Stimulated activated CD4-positive, alpha-beta T cell treated with anti-CD3 and anti-CD28 coated beads, TNF-alpha, amount 100 ng/mL, for 48 hours (primary cell): ENCODE measurements at regions not wholly inside any gene's neighbourhood (a gene's known extent, or its start where the extent isn't known, plus 50 kb on each side); places are given as distances from the start of the nearest gene placed in this dataset.
"Not testable (repeated sequence)": the region's sequence is repeated elsewhere in the genome, so short reads cannot be mapped to it uniquely, and the experiment has no call there.

ENCODE experiments used
- DNase-seq, 3 donors: peaks; one replicate each; pipeline ENCODE4 v3.0.0-alpha.2; 2020; ENCODE audit warnings: low read depth in 3 of 3

DNA sequence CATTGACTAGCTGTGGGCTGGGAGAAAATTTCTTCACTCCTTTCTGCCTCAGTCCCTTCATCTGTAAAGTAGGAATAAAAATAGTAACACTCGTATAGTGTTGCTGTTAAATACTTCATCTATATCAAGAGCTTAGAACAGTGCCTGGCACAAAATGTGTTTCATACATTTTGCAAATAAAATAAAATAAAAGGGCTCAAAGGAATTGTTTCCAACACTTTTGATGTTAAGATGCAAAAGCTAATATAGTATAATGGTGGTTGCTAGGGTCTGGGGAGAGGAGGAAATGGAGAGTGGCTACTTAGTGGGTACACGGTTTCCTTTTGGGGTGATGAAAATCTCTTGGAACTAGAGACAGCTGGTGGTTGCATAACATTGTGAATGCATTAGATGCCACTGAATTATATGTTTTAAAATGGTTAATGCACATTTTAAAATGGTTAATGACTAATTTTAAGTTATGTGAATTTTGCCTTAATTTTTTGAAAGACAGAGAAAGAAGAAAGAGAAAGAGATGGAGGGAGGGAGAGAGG is 542.1 kb upstream of the ID2 start:
- DNase-seq = no peak

DNA sequence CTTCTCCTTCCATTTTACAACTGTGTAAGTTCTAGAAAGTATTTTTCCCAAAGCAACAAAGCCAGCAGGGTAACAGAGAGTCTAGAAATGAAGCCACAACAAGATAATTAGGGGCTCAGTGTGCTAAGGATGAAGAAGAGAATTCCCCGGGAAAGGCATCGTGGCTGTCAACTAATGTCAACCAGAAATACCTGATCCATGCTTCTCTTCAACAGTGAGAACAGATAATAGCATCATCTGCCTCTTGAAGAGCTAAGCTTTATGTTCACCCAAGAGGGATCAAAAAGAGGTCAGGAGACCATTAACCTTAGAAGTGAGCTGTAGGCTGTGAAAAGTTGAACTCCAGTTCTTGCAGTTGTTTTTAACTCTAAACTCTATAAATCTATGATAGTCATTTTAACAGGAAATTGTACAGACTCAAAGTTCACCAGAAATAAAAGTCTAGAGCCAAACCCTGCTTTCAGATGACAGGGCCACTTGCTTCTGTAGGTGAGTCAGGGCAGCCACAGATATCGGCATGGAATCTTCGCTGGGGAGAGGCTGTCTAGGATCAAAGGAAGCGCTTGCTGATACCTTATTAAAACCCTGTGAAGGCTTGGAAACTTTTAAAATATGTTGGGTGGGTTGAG is 540.7 kb upstream of the ID2 start:
- no peak for DNase-seq

DNA sequence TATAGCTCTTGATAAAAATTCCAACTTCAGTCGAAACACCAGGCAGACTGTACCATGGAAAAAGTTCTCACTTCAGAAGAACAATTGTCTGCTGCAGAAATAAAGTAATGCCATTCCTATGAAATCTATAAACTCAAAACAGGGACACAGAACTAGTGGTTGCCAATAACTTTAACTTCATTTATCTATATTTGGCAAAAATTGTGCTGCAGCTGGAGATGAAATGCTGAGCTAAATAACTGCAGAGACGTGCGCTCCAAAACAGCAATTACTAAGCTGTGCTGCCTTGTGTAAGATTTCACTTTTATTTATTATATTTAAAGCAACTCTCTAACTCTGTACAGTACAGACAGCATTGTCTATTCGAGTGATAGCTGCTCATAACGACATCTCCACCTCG is 540.1 kb upstream of the ID2 start:
- DNase-seq = no peak

DNA sequence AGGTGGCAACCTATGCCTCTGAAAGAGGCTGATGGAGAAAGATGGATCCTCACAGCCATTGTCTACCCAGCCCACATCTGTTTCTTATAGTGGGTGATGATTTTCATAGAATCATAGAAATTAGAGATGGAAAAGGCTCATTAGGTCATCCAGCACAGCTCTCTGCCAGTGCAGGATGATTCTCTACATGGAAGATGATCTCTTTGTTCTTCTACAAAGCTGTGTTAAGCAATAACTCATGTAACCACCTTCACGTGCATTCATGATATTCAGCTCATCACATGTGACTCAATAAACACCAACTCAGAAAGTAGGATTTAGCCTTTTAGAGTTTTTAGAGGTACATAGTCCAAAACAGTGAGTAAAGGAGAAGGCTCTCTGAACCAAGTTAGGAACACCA is 539.4 kb upstream of the ID2 start:
- no peak for DNase-seq

DNA sequence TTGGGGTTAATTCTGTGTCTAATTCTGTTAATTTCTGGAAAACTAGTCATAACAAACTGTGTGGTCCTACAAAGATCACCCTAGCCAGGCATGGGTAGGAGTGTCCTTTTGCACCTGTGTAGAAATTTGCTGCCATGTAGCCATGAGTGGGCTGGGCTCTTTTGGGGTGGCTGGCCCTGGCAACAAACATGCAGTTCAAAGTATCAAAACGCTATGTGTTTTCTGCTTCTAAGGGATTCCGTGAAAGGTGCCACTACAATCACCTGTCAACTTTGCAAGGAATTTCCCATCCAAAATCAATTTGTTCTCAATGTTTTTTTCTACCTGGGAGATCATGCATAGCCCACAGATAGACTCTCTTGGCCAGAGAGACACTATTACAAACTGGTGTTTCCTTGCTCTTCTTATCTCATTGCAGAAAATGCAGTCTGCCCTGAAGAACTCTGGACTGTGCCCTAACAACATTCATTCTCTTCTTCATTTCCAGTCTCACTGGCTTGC is 537.7 kb upstream of the ID2 start:
- no peak for DNase-seq

DNA sequence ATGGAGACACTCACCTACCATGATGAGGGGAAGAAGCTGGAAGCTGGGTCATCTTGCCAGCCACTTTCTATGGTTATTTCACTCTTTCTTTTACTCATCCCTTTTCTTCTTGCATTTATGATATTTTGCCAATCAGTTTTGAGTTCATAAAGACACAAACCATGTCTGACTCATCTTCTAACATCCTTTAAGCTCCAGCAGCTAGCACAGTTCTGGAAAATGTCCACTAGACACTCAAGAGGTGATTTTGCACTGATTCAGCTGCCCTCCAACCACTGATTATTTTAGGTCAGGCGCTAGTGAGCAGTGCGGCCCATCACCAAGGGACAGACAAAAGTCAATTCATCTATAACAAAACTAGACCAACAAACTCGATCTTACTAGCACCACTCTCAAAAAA is 537.1 kb upstream of the ID2 start:
- DNase-seq = no peak

DNA sequence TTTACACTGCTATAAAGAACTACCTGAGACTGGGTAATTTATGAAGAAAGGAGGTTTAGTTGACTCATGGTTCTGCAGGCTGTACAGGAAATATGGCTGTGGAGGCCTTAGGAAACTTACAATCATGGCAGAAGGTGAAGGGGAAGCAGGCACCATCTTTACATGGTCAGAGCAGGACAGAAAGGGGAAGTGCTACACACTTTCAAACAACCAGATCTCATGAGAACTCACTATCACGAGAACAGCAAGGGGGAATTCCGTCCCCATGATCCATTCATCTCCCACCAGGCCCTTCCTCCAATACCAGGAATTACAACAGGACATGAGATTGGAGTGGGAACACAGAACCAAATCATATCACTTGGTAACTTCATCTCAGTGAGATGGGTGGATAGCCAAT is 536.5 kb upstream of the ID2 start:
- DNase-seq = not testable (repeated sequence)

DNA sequence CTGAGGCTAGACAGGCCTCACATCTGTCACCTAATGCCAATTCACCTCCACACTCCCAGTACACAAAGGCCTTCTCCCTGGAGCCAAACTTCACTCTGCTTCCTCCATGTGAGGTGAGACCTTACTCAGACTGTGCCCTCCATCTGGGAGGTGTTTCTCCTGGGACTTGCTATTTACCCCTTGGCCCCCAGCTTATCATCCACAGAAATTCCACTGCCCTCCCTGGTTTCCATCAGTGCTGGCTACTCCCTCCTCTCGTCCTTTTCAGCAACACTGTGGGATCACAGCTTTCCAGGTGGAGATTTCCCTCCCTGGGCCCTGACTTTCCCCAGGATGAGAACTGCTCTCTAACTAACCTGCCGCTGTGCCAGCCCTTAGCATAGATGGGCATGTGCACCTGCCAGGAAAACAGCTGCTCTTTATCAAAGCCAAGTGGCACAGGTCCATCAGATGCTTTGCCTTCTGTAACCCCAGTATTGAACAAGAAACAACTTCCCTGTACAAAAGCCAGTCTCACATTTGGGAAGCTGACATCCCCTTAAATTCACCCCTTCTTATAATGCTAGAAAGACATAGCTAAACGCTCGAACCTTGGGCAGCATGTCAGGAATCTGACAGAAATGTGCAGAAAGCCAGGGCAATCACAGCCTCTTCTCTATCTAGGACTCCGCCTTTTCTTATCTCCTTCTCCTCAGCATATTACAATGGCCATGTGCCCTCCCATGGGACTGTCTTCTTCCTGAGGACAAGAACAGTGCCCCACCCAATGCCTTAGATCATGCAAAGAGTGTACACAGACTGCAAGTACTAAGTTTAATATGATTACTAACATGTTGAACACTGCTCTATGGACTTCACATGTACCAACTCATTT is 535.5 kb upstream of the ID2 start:
- no peak for DNase-seq

DNA sequence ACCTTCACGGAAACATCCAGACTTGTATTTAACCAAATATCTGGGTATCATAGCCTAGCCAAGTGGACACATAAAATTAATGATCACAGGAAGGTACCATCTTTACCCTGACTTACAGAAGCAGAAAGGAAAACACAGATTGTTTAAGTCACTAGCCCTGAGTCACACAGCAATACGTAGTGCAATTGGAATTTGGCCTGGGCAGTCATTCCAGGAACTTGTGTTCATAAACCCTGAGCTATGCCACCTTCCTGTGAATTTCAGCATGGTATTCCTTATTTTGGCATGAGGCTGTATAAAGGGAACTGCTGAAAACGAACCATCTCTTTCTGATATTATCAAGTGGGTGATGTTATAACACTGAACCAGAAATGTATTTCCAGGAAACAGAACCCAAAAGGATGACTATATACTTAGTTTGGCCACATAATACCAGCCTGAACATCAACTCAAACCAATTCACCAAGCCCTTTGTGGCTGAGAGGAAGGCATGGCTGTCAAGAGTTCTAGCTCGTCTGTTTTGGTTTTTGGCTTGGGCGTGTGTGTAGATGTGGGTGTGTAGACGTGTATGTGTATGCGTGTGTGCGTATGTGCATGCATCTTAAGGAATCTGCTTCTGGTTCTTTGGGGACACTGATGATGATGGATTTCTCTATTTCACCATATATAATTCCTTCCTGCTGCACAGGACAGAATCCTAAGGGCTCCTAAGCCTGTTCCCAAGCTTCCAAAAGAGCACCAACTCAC is 533.4 kb upstream of the ID2 start:
- no peak for DNase-seq

DNA sequence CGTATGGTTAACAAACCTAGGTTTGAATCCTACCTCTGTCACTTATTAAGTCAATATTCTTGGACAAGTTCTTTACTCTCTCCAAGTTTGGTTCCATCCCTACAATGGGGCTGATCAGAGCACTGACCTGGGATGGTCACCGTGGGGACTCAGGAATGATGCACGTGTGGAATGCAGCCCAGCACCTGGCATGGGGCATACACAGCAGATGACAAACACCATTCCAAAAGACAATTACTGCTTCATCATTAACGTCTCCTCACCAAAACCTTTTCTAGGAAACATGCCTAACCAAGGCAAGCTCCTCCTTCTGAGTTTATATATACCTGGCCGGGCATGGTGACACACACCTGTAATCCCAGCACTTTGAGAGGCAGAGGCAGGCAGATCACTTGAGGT is 532.9 kb upstream of the ID2 start:
- DNase-seq = no peak

DNA sequence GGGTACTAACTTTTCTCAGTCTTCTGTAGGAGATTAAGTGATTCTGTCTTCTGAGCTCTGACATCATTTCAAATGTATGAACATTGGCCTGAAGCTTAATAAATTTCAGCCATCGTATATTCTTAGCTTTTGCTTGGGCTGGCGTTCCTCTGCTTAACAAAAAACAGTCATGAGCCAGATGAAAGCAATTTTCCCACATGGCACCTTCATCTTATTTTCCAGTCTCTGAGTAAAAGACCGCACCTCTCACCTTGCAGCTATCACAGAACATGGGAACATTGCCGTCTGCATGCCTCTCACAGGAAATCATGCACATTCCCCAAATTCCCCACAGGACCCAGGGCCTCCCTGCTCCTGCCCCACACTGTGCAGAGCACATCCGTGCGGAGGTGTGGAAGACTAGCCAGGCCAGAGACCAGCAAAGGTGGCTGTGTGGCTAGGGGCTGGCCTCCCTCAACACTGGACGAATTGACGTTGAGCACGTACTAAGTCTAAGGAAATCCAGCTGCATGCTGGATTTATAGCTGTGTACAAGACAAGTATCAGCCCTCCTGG is 531.8 kb upstream of the ID2 start:
- DNase-seq = no peak

DNA sequence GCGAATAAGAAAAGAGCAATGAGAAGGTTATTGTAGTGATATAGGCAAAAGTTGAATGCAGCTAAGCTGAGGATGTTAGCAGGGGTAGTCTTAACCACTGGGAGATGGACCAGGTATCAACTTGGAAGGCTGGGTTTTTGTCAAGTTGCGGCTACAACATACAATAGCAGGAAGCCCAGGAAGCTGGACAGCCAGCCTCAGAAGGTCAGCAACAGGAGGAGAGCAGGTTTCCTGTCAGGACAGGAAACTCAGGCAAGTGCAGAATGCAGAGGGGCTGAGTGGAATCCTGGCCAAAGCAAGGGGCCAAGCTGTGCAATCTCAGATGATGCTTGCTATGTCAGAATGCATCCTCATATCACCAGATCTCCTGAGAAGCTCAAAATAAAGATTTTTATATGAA is 530.0 kb upstream of the ID2 start:
- DNase-seq = no peak

DNA sequence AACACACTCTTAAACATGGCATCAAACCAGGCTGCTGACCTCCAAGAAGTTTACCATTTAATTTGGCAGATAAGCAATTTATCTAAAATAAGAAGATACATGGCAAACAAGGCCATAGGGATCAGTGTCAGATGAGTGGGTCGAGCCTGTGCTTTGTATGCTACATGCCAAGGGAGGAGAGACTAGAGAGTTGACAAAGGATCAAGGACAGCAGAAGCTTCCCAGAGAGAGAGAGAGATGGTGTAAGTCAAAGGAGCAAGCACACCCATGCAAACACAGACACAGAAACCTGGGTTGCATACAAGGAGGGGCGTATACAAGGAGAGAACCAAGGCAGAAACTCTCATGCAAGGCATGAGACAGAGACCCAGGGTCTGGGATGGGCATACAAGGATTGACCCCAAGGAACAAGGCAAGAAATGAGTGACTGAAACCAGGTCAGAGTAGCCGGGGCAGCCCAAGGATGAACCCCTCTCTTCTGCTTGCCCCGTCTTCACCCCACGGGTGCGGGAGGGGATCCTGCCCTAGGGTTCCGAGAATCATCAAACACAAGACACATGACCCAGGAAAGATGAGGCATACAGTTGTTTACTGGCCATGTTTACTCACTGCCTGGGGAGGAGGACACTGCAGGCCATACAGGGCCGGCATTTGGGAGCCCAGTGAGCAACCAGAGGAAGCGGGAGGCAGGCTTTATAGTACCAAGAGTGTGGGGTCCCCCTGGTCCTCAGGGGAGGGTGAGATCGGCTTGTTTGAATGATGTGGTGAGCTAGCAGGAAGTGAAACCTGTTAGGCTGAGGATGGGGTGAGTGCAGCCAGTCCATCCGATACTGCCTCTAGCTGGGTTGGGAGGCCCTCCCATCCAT is 529.2 kb upstream of the ID2 start:
- DNase-seq = no peak

DNA sequence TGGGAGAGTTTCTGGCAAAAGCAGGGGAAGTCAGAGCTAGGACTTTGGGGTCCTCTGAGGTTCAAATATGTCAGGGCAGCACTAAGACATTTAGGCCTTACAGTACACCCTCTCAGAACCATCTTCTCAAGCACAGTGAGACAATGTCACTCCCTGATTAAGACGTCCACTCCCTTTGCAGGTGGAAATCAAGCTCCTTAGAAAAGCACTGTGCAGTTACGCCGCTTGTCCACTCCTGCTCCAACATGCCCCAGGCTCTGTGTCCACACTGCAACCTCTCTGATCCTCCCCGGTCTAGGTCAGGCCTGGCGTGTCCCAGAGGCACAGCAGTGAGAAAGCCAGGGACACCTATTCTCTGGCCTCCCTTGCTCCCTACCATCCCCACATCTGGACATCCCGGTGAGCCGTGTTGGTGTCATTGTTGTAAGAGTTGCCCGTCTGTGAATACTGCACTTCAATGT is 528.6 kb upstream of the ID2 start:
- DNase-seq = no peak

DNA sequence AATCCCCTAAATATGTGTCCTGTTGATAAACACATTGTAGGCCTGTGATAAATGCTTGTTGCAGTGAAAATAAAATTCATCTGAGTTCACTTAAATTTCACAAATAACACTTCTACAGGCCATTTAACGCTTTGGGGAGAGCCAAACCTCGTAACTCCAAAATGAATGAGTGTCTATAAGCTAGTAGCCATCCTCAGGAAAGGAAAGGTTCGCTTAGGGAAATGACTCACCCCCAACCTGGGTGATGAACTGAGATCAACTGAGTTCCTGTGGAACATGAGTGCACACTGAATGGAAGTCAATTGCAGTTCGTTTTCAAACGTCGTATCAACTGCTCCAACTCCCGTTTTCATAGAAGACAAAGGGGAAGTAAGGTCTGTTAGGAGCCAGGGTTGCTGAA is 527.6 kb upstream of the ID2 start:
- DNase-seq = no peak

DNA sequence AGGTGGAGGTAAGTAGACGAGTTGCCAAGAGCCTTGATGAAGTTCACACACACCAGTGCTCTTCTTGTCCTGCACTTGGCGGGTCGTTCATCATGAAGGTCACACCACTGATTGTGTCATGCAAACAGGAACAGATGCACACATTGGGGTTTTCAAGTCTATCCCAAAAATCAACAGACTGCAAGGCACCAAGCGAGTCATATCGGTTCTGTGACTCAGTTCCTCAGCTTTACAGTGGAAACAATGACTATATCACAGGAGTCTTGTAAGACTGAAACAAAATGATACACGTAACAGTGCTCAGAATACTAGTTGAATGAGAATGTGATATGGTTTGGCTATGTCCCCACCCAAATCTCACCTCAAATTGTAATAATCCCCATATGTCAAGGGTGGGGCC is 526.9 kb upstream of the ID2 start:
- peak; percentile 11 to 31 (median 21) for DNase-seq

DNA sequence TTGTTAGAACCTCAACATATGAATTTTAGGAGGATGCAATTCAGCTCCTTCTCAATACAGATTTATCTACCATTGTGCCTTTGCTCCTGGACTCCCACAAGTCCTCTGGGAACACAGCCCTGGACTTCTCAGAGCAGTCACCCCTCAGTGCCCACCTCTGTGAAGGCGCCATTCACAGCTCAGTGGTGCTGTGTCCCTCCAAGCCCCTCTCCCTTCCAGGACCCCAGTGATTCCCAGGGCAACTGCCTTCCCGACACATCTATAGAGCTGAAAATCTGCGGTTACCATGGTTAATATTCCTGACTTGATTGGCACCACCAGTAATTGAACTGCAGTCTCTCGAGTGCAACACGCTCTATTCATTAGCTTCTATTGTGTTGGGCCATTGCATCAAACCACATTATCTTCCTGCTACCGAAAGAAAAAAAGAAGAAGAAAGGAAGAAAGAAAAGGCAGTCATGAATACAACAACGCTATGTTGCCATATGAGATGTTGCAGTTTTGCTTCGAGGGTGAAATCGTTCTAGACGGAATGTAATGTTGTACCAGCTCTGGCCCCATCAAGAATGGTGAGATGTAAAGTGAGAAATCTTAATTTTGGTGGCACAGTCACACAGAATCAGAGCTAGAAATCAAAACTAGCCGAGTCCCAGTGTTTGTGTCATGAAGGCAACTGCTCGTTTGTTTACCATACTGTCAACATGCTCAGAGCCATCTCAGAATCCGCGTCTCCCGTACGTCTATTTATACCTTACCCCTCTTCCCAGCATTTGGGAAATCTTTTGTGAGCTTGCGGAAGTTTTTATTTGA is 524.0 kb upstream of the ID2 start:
- DNase-seq = no peak

DNA sequence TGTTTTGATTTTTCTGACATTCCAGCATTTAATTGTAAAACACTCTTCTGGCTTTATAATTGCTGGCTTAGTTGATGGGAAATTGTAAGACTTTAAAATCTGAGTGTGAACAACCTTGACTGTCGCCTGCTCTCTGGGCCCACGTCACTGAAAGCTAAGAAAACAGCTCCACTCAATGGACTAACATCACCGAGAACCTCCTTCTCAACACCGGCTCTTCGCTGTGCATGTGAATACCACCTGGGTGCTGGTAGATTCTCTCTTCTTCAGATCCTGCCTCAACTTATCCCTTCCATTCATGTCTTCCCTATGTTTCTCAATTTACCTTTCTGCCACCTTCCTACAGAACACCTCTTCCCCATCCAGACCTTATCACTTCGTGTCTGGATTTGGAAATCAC is 523.1 kb upstream of the ID2 start:
- no peak for DNase-seq

DNA sequence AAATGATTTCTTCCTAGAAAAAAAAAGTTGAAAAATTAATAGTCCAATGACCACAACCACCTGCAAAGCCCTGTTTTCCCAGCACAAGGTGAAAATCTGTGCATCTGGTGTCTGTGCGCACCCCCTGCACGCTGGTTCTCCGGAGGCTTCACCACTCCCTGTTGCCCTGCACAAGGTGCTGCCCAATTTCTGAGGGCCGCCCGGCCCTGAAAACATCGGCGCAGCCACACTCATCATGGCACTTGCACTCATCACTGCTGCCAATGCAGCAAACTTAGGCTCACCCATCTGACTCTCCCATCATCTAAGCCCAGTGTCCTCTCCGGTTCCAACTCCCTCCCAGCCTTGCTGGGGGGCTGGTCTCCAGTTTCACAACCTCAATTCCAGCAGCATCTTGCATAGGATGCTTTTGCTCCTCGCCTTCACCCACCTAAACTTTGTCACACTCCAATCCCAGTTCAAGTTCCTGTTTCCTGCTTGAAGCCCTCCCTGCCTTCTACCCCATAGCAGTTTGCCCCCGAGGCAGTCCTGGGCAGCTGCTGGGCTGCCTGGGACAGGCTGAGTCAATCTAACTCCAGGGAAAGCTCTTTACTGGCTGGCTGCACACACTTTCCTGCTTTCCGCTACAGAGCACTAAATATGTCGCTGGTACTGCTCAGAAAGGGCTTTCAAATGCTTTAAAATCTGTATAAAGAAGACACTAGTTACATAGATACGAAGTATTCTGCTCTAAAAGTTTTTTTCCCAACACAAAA is 522.5 kb upstream of the ID2 start:
- DNase-seq = no peak
